ENCODE measurements at regions not wholly inside any gene's neighbourhood (a gene's known extent, or its start where the extent isn't known, plus 50 kb on each side); places are given as distances from the start of the nearest gene placed in this dataset.

DNA sequence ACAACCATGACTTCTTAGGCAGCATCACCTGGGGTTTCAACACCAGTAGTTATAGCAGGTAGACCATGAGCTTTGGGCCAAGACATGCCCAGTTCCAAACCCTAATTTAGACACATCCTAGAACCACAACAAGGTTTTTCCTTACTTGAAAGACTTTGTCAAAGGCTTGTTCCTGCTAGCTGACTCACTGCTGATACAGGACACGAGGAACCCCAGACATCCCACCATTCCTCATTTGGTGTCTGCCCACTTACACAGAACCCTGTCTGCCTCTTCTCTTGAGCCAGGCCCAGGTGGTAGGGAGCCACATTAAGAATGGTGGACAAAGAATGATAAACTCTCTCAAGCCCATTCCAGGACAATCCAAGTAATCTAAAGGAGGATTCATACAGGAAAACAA lies 109.0 kb downstream of the CCDC71L start:
- no peak for TF ChIP-seq ZNF211 (tag by site-specific recombination; IDR thresholded peaks at IDR 0.05; ENCODE audit: low read depth)
- TF ChIP-seq ZNF354C (tag by site-specific recombination; IDR thresholded peaks at IDR 0.05; ENCODE audit: borderline replicate concordance, low read depth) = no peak
- no peak for TF ChIP-seq YY2 (tag by site-specific recombination; IDR thresholded peaks at IDR 0.05)
- no peak for TF ChIP-seq ZNF157 (tag by site-specific recombination; IDR thresholded peaks at IDR 0.05)
- TF ChIP-seq ZNF610 (tag by site-specific recombination; IDR thresholded peaks at IDR 0.05; ENCODE audit: borderline replicate concordance) = no peak
- ChIA-PET CTCF (interaction anchor here (0.6 to 1.7 kb wide), 2 partner anchors 9 to 141 kb away, joined by 4 to 9 read pairs; no protein-coding TSS in a partner anchor), POLR2A (no interaction called here)
- no peak overlapping the region for H3K27ac ChIP-seq (ENCODE audit: extremely low read depth, low read depth, low read length)
- H3K9me3 ChIP-seq (ENCODE audit: control insufficient read depth, insufficient read depth, low read depth, low read length) = no peaks in the 10 kb centered on the region
- no peaks in the 10 kb centered on the region for H3K4me1 ChIP-seq (ENCODE audit: control insufficient read depth, insufficient read depth, low read length)
- H3K36me3 ChIP-seq (ENCODE audit: control insufficient read depth in 2 of 2, insufficient read depth in 1 of 2, low read length in 2 of 2) = no peaks in the 10 kb centered on the region
- no peak overlapping the region for H3K4me3 ChIP-seq (ENCODE audit: low read depth, low read length)

DNA sequence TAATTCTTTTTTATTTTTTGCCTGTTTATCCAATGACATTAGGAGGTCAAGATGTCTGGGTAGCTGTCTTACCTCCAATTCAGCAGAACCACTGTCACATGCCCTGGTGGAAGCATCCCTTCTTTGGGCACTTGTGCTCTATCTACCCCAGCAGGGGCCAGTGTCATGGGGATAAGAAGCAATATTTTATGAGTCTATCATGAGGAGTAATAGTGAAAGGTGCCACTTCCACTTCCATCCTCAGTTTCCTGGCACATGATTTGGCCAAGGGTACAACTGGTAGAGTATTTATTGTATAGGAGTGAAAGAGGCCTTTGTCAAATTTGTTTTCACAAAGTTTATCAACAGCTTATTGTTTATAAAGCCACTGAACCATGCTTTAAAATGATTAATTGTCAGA lies 112.5 kb downstream of the CCDC71L start:
- ChIA-PET CTCF (interaction anchor here (0.6 to 1.6 kb wide), 2 partner anchors 188 to 399 kb away, joined by 4 to 5 read pairs; no protein-coding TSS in a partner anchor), POLR2A (no interaction called here)
- TF ChIP-seq HOXC10 (CRISPR knock-in tag; IDR thresholded peaks at IDR 0.05) (no peak), ZNF391 (tag by site-specific recombination; IDR thresholded peaks at IDR 0.05; ENCODE audit: borderline replicate concordance, low read depth) (no peak), RBAK (tag by site-specific recombination; IDR thresholded peaks at IDR 0.05) (no peak), SP7 (tag by site-specific recombination; IDR thresholded peaks at IDR 0.05) (no peak), SP2 (tag by site-specific recombination; IDR thresholded peaks at IDR 0.05) (no peak), ZNF16 (tag by site-specific recombination; IDR thresholded peaks at IDR 0.05; ENCODE audit: low read depth) (no peak), ZNF585B (tag by site-specific recombination; IDR thresholded peaks at IDR 0.05) (no peak), ZNF184 (tag by site-specific recombination; IDR thresholded peaks at IDR 0.05) (no peak), ZNF132 (tag by site-specific recombination; IDR thresholded peaks at IDR 0.05; ENCODE audit: borderline replicate concordance) (no peak), KLF7 (tag by site-specific recombination; IDR thresholded peaks at IDR 0.05; ENCODE audit: borderline replicate concordance) (no peak), MYNN (tag by site-specific recombination; IDR thresholded peaks at IDR 0.05; ENCODE audit: borderline replicate concordance) (no peak), ZNF366 (tag by site-specific recombination; conservative IDR thresholded peaks at IDR 0.05) (no peak)
- TF ChIP-seq, protein P1, sequence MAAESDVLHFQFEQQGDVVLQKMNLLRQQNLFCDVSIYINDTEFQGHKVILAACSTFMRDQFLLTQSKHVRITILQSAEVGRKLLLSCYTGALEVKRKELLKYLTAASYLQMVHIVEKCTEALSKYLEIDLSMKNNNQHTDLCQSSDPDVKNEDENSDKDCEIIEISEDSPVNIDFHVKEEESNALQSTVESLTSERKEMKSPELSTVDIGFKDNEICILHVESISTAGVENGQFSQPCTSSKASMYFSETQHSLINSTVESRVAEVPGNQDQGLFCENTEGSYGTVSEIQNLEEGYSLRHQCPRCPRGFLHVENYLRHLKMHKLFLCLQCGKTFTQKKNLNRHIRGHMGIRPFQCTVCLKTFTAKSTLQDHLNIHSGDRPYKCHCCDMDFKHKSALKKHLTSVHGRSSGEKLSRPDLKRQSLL (tag by site-specific recombination; IDR thresholded peaks at IDR 0.05) = no peak
- TF ChIP-seq, protein P2, sequence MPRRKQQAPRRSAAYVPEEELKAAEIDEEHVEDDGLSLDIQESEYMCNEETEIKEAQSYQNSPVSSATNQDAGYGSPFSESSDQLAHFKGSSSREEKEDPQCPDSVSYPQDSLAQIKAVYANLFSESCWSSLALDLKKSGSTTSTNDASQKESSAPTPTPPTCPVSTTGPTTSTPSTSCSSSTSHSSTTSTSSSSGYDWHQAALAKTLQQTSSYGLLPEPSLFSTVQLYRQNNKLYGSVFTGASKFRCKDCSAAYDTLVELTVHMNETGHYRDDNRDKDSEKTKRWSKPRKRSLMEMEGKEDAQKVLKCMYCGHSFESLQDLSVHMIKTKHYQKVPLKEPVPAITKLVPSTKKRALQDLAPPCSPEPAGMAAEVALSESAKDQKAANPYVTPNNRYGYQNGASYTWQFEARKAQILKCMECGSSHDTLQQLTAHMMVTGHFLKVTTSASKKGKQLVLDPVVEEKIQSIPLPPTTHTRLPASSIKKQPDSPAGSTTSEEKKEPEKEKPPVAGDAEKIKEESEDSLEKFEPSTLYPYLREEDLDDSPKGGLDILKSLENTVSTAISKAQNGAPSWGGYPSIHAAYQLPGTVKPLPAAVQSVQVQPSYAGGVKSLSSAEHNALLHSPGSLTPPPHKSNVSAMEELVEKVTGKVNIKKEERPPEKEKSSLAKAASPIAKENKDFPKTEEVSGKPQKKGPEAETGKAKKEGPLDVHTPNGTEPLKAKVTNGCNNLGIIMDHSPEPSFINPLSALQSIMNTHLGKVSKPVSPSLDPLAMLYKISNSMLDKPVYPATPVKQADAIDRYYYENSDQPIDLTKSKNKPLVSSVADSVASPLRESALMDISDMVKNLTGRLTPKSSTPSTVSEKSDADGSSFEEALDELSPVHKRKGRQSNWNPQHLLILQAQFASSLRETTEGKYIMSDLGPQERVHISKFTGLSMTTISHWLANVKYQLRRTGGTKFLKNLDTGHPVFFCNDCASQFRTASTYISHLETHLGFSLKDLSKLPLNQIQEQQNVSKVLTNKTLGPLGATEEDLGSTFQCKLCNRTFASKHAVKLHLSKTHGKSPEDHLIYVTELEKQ (tag by site-specific recombination; IDR thresholded peaks at IDR 0.05; ENCODE audit: borderline replicate concordance) = no peak
- Histone ChIP-seq H3K9me3 (ENCODE audit: control insufficient read depth, insufficient read depth, low read depth, low read length) (no peaks in the 10 kb centered on the region), H3K4me1 (ENCODE audit: control insufficient read depth, insufficient read depth, low read length) (no peaks in the 10 kb centered on the region), H3K36me3 (ENCODE audit: control insufficient read depth in 2 of 2, insufficient read depth in 1 of 2, low read length in 2 of 2) (no peaks in the 10 kb centered on the region), H3K4me3 (ENCODE audit: low read depth, low read length) (no peak overlapping the region), H3K27ac (ENCODE audit: extremely low read depth, low read depth, low read length) (no peak overlapping the region)

DNA sequence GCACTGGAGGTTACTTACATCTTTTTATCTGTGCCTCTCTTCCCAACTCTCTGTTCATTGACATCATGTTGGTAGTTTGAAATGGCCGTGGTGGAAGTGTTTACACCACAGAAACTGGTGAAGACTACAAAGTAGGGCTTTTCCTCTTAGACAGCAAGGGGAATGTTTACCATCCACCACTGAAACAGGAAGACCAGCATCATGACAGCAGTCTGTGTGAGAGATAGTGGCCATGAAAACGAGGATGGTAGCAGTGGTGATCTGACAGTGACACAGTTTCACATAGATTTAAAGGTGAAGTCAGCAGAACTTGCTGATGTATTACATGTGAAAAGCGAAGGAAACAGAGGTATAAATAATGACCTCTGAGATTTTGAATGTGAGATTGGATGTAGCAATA lies 115.7 kb downstream of the CCDC71L start:
- Histone ChIP-seq H3K4me3 (ENCODE audit: low read depth, low read length) (no peak overlapping the region), H3K36me3 (ENCODE audit: control insufficient read depth in 2 of 2, insufficient read depth in 1 of 2, low read length in 2 of 2) (no peaks in the 10 kb centered on the region), H3K9me3 (ENCODE audit: control insufficient read depth, insufficient read depth, low read depth, low read length) (no peaks in the 10 kb centered on the region), H3K4me1 (ENCODE audit: control insufficient read depth, insufficient read depth, low read length) (no peaks in the 10 kb centered on the region), H3K27ac (ENCODE audit: extremely low read depth, low read depth, low read length) (no peak overlapping the region)
- ChIA-PET CTCF (interaction anchor here (0.7 to 1.0 kb wide), 2 partner anchors 90 to 192 kb away, joined by 3 to 5 read pairs; no protein-coding TSS in a partner anchor), POLR2A (no interaction called here)
- TF ChIP-seq ZNF184 (tag by site-specific recombination; IDR thresholded peaks at IDR 0.05) (no peak), ZNF23 (tag by site-specific recombination; IDR thresholded peaks at IDR 0.05; ENCODE audit: borderline replicate concordance) (no peak), ZBTB17 (tag by site-specific recombination; IDR thresholded peaks at IDR 0.05) (no peak)
- TF ChIP-seq, protein P3, sequence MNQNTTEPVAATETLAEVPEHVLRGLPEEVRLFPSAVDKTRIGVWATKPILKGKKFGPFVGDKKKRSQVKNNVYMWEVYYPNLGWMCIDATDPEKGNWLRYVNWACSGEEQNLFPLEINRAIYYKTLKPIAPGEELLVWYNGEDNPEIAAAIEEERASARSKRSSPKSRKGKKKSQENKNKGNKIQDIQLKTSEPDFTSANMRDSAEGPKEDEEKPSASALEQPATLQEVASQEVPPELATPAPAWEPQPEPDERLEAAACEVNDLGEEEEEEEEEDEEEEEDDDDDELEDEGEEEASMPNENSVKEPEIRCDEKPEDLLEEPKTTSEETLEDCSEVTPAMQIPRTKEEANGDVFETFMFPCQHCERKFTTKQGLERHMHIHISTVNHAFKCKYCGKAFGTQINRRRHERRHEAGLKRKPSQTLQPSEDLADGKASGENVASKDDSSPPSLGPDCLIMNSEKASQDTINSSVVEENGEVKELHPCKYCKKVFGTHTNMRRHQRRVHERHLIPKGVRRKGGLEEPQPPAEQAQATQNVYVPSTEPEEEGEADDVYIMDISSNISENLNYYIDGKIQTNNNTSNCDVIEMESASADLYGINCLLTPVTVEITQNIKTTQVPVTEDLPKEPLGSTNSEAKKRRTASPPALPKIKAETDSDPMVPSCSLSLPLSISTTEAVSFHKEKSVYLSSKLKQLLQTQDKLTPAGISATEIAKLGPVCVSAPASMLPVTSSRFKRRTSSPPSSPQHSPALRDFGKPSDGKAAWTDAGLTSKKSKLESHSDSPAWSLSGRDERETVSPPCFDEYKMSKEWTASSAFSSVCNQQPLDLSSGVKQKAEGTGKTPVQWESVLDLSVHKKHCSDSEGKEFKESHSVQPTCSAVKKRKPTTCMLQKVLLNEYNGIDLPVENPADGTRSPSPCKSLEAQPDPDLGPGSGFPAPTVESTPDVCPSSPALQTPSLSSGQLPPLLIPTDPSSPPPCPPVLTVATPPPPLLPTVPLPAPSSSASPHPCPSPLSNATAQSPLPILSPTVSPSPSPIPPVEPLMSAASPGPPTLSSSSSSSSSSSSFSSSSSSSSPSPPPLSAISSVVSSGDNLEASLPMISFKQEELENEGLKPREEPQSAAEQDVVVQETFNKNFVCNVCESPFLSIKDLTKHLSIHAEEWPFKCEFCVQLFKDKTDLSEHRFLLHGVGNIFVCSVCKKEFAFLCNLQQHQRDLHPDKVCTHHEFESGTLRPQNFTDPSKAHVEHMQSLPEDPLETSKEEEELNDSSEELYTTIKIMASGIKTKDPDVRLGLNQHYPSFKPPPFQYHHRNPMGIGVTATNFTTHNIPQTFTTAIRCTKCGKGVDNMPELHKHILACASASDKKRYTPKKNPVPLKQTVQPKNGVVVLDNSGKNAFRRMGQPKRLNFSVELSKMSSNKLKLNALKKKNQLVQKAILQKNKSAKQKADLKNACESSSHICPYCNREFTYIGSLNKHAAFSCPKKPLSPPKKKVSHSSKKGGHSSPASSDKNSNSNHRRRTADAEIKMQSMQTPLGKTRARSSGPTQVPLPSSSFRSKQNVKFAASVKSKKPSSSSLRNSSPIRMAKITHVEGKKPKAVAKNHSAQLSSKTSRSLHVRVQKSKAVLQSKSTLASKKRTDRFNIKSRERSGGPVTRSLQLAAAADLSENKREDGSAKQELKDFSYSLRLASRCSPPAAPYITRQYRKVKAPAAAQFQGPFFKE (tag by site-specific recombination; IDR thresholded peaks at IDR 0.05; ENCODE audit: borderline replicate concordance) = no peak
